ENCODE measurements at regions not wholly inside any gene's neighbourhood (a gene's known extent, or its start where the extent isn't known, plus 50 kb on each side); places are given as distances from the start of the nearest gene placed in this dataset.

DNA sequence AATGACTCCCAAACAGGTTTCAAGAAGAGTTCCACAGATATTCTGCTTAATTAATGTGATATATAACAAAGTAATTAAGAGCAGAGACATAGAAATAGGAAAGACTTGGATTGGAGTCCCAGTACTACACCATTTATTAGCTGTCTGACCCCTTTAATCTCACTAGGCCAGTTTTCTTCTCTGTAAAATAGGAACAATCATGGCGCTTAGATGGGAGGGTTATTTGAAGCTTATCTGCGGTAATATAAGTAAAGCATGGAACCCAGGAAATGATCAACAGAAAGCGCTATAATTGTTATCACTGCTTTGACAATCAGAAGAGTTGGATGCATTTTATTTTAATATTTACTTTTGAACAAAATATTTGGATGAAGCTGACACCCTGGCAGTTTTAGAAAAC is 71.3 kb upstream of the IFNE start:
- ATAC-seq (ENCODE audit: insufficient number of reproducible peaks, low FRiP score, low read depth): no peak
- H3K27ac ChIP-seq: no peak overlapping the region

GRCh38 chr9:21554813-21555212 is 72.7 kb upstream of the IFNE start:
- ATAC-seq (ENCODE audit: insufficient number of reproducible peaks, low FRiP score, low read depth) (no peak), DNase-seq (ENCODE audit: low spot score) (no peak)
- Histone ChIP-seq H3K27ac (no peak overlapping the region), H3K9me3 (no peaks in the 10 kb centered on the region), H3K27me3 (replicated peaks; ENCODE audit: insufficient read depth) (peaks cover 12% of the 10 kb centered on the region), H3K36me3 (no peaks in the 10 kb centered on the region), H3K4me1 (ENCODE audit: control insufficient read depth in 1 of 2, low read depth in 2 of 2) (peaks cover 8 to 13% of the 10 kb centered on the region in 2 donors), H3K4me3 (no peak overlapping the region)
- TF ChIP-seq CTCF (IDR thresholded peaks at IDR 0.05): no peak

More for the DNA sequence above, 71.3 kb upstream of the IFNE start:
- peaks cover 8 to 12% of the 10 kb centered on the region in 2 donors for H3K4me1 ChIP-seq (ENCODE audit: control insufficient read depth in 1 of 2, low read depth in 2 of 2)
- peaks cover 2% of the 10 kb centered on the region for H3K27me3 ChIP-seq (replicated peaks; ENCODE audit: insufficient read depth)
- no peaks in the 10 kb centered on the region for H3K36me3 ChIP-seq
- H3K4me3 ChIP-seq: no peak overlapping the region
- DNase-seq (ENCODE audit: low spot score): no peak
- H3K9me3 ChIP-seq: no peaks in the 10 kb centered on the region
- TF ChIP-seq CTCF (IDR thresholded peaks at IDR 0.05): no peak

DNA sequence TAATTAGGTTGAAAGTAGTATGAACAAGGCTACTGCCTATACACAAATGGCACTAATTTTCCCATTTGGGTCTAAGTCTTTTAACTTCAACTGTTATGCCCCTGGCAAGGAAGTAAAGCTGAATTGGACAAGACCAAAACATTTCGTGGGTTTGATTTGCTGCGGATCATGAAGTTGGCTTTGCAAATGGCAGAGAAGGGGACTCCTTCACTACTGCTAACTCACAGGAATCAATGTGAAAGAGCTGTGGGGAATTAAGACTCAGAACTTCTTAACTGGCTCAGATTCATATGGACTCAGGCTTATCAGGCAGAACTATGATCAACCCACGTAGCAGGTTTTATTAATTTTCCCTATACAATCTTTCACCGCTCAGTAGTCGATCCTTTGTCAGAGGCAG is 73.8 kb upstream of the IFNE start:
- no peaks in the 10 kb centered on the region for H3K36me3 ChIP-seq
- DNase-seq (ENCODE audit: low spot score): no peak
- no peaks in the 10 kb centered on the region for H3K9me3 ChIP-seq
- TF ChIP-seq CTCF (IDR thresholded peaks at IDR 0.05): no peak
- H3K4me1 ChIP-seq (ENCODE audit: control insufficient read depth in 1 of 2, low read depth in 2 of 2): peaks cover 6 to 10% of the 10 kb centered on the region in 2 donors
- ATAC-seq (ENCODE audit: insufficient number of reproducible peaks, low FRiP score, low read depth): no peak
- no peak overlapping the region for H3K27ac ChIP-seq
- peaks cover 17% of the 10 kb centered on the region for H3K27me3 ChIP-seq (replicated peaks; ENCODE audit: insufficient read depth)
- no peak overlapping the region for H3K4me3 ChIP-seq

GRCh38 chr9:21556581-21557427 is 74.7 kb upstream of the IFNE start:
- ATAC-seq (ENCODE audit: insufficient number of reproducible peaks, low FRiP score, low read depth) (no peak), DNase-seq (ENCODE audit: low spot score) (no peak)
- Histone ChIP-seq H3K36me3 (no peaks in the 10 kb centered on the region), H3K4me1 (ENCODE audit: control insufficient read depth in 1 of 2, low read depth in 2 of 2) (peaks cover 6 to 10% of the 10 kb centered on the region in 2 donors), H3K4me3 (no peak overlapping the region), H3K27me3 (replicated peaks; ENCODE audit: insufficient read depth) (peaks cover 18% of the 10 kb centered on the region), H3K27ac (no peak overlapping the region), H3K9me3 (no peaks in the 10 kb centered on the region)
- TF ChIP-seq CTCF (IDR thresholded peaks at IDR 0.05): no peak

DNA sequence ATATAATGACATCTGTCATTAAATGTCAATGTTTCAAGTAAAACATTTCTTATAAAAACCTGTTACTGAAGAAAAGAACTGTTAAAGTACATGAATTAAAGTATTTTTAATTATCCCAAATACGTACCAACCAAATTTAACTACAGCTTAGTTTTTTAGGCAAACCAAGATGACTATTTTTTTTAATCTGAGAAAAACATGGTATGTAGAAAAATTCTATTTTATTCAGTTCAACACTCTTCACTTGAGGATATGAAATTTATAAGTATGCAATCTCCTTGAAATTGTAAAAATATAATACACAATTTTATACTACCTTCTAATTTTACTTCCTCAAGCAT is 75.3 kb upstream of the IFNE start:
- no peak for TF ChIP-seq CTCF (IDR thresholded peaks at IDR 0.05)
- ATAC-seq (ENCODE audit: insufficient number of reproducible peaks, low FRiP score, low read depth) (no peak), DNase-seq (ENCODE audit: low spot score) (no peak)
- H3K4me3 ChIP-seq: no peak overlapping the region
- H3K9me3 ChIP-seq: no peaks in the 10 kb centered on the region
- peaks cover 18% of the 10 kb centered on the region for H3K27me3 ChIP-seq (replicated peaks; ENCODE audit: insufficient read depth)
- peaks cover 6 to 10% of the 10 kb centered on the region in 2 donors for H3K4me1 ChIP-seq (ENCODE audit: control insufficient read depth in 1 of 2, low read depth in 2 of 2)
- no peaks in the 10 kb centered on the region for H3K36me3 ChIP-seq
- H3K27ac ChIP-seq: no peak overlapping the region
